ENCODE measurements at regions not wholly inside any gene's neighbourhood (a gene's known extent, or its start where the extent isn't known, plus 50 kb on each side); places are given as distances from the start of the nearest gene placed in this dataset.

DNA sequence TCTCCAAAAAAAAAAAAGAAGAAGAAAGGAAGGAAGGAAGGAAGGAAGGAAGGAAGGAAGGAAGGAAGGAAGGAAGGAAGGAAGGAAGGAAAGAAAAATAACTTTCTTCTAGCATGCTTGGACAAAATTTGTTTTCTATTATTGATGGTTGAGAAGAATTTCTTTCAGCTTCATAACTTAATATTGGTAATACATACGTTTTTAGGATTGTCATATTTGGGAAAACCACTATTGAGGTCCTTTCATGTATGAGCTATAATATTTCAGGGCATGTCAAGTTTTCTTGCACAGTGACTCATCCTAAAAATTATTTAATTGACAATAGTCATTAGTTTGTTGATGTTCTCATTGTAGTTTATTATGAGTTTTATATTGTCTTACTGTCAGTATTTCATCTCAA is 66.4 kb upstream of the PKDCC start:
- TF ChIP-seq, protein P1, sequence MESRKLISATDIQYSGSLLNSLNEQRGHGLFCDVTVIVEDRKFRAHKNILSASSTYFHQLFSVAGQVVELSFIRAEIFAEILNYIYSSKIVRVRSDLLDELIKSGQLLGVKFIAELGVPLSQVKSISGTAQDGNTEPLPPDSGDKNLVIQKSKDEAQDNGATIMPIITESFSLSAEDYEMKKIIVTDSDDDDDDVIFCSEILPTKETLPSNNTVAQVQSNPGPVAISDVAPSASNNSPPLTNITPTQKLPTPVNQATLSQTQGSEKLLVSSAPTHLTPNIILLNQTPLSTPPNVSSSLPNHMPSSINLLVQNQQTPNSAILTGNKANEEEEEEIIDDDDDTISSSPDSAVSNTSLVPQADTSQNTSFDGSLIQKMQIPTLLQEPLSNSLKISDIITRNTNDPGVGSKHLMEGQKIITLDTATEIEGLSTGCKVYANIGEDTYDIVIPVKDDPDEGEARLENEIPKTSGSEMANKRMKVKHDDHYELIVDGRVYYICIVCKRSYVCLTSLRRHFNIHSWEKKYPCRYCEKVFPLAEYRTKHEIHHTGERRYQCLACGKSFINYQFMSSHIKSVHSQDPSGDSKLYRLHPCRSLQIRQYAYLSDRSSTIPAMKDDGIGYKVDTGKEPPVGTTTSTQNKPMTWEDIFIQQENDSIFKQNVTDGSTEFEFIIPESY (IDR thresholded peaks at IDR 0.05), result no peak
- TF ChIP-seq JUND (IDR thresholded peaks at IDR 0.05) (no peak), TAF1 (conservative IDR thresholded peaks at IDR 0.05) (no peak)
- TF ChIP-seq, protein P2, sequence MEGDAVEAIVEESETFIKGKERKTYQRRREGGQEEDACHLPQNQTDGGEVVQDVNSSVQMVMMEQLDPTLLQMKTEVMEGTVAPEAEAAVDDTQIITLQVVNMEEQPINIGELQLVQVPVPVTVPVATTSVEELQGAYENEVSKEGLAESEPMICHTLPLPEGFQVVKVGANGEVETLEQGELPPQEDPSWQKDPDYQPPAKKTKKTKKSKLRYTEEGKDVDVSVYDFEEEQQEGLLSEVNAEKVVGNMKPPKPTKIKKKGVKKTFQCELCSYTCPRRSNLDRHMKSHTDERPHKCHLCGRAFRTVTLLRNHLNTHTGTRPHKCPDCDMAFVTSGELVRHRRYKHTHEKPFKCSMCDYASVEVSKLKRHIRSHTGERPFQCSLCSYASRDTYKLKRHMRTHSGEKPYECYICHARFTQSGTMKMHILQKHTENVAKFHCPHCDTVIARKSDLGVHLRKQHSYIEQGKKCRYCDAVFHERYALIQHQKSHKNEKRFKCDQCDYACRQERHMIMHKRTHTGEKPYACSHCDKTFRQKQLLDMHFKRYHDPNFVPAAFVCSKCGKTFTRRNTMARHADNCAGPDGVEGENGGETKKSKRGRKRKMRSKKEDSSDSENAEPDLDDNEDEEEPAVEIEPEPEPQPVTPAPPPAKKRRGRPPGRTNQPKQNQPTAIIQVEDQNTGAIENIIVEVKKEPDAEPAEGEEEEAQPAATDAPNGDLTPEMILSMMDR (IDR thresholded peaks at IDR 0.05; ENCODE audit: low read depth, low read length, missing input control), result no peak
